AG10803 (cell line): ENCODE measurements at regions not wholly inside any gene's neighbourhood (a gene's known extent, or its start where the extent isn't known, plus 50 kb on each side); places are given as distances from the start of the nearest gene placed in this dataset.

Experiments used
- DNase-seq: peaks from one replicate; pipeline ENCODE4 v3.0.0; 2010; ENCODE audit warnings: low read depth
- H3K4me3 ChIP-seq: 2 replicates; pipeline ENCODE4 v1.5.1; 2011; ENCODE audit warnings: mild to moderate bottlenecking, low read length, control low read depth
- TF ChIP-seq, protein P1 (sequence below): conservative IDR thresholded peaks from 2 replicates; pipeline ENCODE4 v1.5.1; 2011; ENCODE audit warnings: mild to moderate bottlenecking, low read length, control low read depth, inconsistent platforms

- no peak overlapping the region for H3K4me3 ChIP-seq
- no peak for DNase-seq
- TF ChIP-seq, protein P1, sequence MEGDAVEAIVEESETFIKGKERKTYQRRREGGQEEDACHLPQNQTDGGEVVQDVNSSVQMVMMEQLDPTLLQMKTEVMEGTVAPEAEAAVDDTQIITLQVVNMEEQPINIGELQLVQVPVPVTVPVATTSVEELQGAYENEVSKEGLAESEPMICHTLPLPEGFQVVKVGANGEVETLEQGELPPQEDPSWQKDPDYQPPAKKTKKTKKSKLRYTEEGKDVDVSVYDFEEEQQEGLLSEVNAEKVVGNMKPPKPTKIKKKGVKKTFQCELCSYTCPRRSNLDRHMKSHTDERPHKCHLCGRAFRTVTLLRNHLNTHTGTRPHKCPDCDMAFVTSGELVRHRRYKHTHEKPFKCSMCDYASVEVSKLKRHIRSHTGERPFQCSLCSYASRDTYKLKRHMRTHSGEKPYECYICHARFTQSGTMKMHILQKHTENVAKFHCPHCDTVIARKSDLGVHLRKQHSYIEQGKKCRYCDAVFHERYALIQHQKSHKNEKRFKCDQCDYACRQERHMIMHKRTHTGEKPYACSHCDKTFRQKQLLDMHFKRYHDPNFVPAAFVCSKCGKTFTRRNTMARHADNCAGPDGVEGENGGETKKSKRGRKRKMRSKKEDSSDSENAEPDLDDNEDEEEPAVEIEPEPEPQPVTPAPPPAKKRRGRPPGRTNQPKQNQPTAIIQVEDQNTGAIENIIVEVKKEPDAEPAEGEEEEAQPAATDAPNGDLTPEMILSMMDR, result no peak
These were observed 783.2 kb downstream of the RPA4 start for GRCh38 chrX:97666890-97667289.

DNA sequence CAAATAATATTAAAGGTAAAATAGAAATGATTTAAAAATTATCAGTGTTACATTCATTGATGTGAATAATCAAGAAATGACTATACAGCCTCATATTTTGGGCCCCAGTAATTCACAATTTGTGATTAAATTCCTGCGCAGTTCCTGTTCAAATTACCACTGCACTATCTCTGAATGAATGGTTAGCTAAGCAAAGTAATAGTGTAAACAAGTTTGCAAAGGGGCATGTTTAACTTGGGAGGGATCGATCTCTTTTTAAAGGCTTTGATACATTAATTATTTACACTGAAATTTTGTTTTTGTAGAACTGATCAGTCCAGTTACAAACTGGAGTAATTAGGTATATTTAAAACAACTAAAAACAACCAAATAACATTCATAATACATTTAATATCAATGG is 784.4 kb downstream of the RPA4 start:
- TF ChIP-seq, protein P1, result no peak
- no peak overlapping the region for H3K4me3 ChIP-seq
- no peak for DNase-seq

DNA sequence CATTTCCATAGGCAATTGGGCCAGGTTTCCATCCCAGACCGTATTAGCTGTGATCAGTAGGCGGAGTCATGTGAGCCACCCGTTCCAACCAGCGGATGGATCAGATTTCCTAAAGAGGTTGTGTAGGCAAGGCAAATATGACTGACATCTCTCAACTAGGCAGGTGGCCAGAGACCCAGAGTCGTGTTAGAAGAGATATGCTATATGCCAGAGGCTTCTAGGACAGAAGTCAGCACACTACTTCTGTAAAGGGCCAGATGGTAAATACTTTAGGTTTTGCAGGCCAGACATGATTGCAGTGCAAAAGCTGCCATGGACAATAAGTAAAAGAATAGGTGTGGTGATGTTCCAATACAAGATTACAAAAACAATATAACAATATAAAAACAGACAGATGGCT is 788.4 kb downstream of the RPA4 start:
- DNase-seq, result no peak
- TF ChIP-seq, protein P1, result no peak
- H3K4me3 ChIP-seq, result no peak overlapping the region

GRCh38 chrX:97672608-97673007 is 788.9 kb downstream of the RPA4 start:
- H3K4me3 ChIP-seq, result no peak overlapping the region
- no peak for DNase-seq

DNA sequence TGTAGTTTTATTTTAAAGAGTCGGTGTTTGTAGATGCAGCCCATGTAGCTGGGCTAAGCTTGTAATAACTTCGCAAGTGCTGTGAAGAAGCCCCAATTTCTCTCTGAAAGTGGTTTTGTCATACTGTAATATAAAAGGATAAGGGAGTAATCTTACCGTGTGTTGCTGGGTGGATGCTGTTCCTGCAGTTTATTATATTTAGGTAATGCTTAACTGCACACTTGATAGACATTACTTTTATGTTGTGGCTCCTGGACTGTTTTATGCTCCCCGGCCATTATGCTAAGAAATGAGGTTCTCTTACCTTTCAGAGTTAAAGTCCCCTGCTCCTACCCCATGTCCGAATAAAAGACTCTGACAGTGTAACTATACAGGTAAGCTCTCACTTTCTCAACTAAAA is 789.4 kb downstream of the RPA4 start:
- H3K4me3 ChIP-seq, result no peak overlapping the region
- no peak for DNase-seq
- TF ChIP-seq, protein P1, result no peak

More at GRCh38 chrX:97672608-97673007, 788.9 kb downstream of the RPA4 start:
- TF ChIP-seq, protein P1, result no peak

DNA sequence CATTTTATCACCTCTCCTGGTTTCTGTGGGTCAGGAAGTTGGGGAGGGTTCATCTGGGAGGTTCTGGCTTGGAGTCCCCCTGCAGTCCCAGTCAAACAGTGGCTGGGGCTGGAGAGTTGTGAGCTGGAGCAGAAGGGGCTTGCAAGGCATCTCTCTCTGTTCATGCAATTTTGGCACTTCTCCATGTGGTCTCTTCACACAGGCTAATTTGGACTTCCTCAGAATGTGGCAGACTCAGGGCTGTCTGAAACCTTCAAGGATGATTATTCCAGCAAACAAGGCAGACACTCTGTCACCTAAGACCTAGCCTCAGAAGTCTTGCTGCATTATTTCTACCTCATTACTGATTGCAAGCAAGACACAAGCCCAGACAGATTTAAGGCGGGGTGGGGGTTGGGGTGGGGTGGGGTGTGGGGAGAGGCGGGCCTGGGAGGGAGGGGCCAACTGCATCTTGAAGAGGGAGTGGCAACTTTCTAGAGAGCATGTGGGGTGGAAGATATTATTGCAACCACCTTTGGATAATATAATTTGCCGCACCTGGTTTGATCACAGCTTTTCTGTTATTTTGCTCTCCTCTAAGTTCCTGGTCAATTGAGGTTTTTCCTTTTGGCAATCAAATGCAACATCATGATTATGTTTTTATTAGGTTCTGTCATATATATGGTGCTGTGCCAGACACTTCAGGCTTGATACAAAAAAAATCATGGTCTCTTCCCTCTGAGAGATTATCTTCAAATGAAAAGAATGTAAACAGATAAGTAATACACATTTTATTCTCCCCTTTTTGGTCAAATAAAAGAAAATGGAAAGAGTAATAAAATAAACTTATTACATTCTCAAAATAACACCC is 799.5 kb downstream of the RPA4 start:
- no peak overlapping the region for H3K4me3 ChIP-seq
- TF ChIP-seq, protein P1, result no peak
- no peak for DNase-seq

- no peak overlapping the region for H3K4me3 ChIP-seq
- TF ChIP-seq, protein P1, result peak; percentile 63
- peak; percentile 17 for DNase-seq
These were observed 802.0 kb downstream of the RPA4 start for GRCh38 chrX:97685753-97686152.
